GM23338 (cell line): ENCODE measurements at regions not wholly inside any gene's neighbourhood (a gene's known extent, or its start where the extent isn't known, plus 50 kb on each side); places are given as distances from the start of the nearest gene placed in this dataset.
"Not testable (repeated sequence)": the region's sequence is repeated elsewhere in the genome, so short reads cannot be mapped to it uniquely, and the experiment has no call there.

Source experiments
- ATAC-seq: fragments of 200-7000 bp; cut with Tn5 transposase; 3 replicates; pipeline ENCODE4 v1.9.1; 2020
- DNase-seq: peaks from one replicate; pipeline ENCODE4 v3.0.0-alpha.2; 2015; ENCODE audit warnings: low spot score
- H2AFZ ChIP-seq: fragments of 200-600 bp; sonication (generic); 2 replicates; pipeline ENCODE4 v1.8.0; 2016; ENCODE audit warnings: antibody characterized with exemption, mild to moderate bottlenecking, moderate library complexity
- H3F3A ChIP-seq: fragments of 200-600 bp; sonication (generic); replicated peaks from 2 replicates; pipeline ENCODE4 v1.8.0; 2017; ENCODE audit warnings: antibody characterized with exemption, mixed run types, low read depth
- H3K27ac ChIP-seq: fragments of 200-600 bp; sonication (generic); 2 replicates; pipeline ENCODE4 v1.6.1; 2016; ENCODE audit warnings: low read depth
- H3K27me3 ChIP-seq: fragments of 200-600 bp; sonication (generic); 2 replicates; pipeline ENCODE4 v1.8.0; 2016; ENCODE audit warnings: mild to moderate bottlenecking, mixed run types, moderate library complexity; ENCODE audit not compliant: insufficient read depth
- H3K36me3 ChIP-seq: fragments of 200-600 bp; sonication (generic); 2 replicates; pipeline ENCODE4 v1.8.0; 2016; ENCODE audit warnings: mild to moderate bottlenecking; ENCODE audit not compliant: insufficient read depth
- H3K4me1 ChIP-seq: fragments of 200-600 bp; sonication (generic); 2 replicates; pipeline ENCODE4 v1.8.0; 2016; ENCODE audit warnings: mild to moderate bottlenecking, moderate library complexity; ENCODE audit not compliant: insufficient read depth
- H3K4me2 ChIP-seq: fragments of 200-600 bp; sonication (generic); 2 replicates; pipeline ENCODE4 v1.7.1; 2017; ENCODE audit warnings: mixed run types
- H3K4me3 ChIP-seq: fragments of 200-600 bp; sonication (generic); 2 replicates; pipeline ENCODE4 v1.6.1; 2016; ENCODE audit warnings: mixed run types
- H3K79me2 ChIP-seq: fragments of 200-600 bp; sonication (generic); replicated peaks from 2 replicates; pipeline ENCODE4 v1.8.0; 2017; ENCODE audit warnings: mild to moderate bottlenecking; ENCODE audit not compliant: insufficient read depth
- H3K9me2 ChIP-seq: fragments of 200-600 bp; sonication (generic); 2 replicates; pipeline ENCODE4 v1.8.0; 2017; ENCODE audit not compliant: insufficient read depth
- H4K20me1 ChIP-seq: fragments of 200-600 bp; sonication (generic); replicated peaks from 2 replicates; pipeline ENCODE4 v1.8.0; 2017; ENCODE audit warnings: mild to moderate bottlenecking; ENCODE audit not compliant: insufficient read depth
- H3K27ac Mint-ChIP-seq: 2 replicates; pipeline ENCODE4 v1.8.0; 2020; ENCODE audit warnings: inconsistent platforms, mild to moderate bottlenecking, moderate library complexity, mixed read lengths
- H3K27me3 Mint-ChIP-seq: 3 replicates; pipeline ENCODE4 v1.8.0; 2022; ENCODE audit warnings: low read depth, mild to moderate bottlenecking, moderate library complexity, mixed read lengths, inconsistent platforms; ENCODE audit not compliant: insufficient read depth, poor library complexity
- H3K36me3 Mint-ChIP-seq: 3 replicates; pipeline ENCODE4 v1.8.0; 2021; ENCODE audit warnings: low read depth, mild to moderate bottlenecking, inconsistent platforms, moderate library complexity, mixed read lengths
- H3K4me1 Mint-ChIP-seq: 3 replicates; pipeline ENCODE4 v1.8.0; 2020; ENCODE audit warnings: mild to moderate bottlenecking, inconsistent platforms, mixed read lengths
- H3K4me3 Mint-ChIP-seq: 3 replicates; pipeline ENCODE4 v1.8.0; 2021; ENCODE audit warnings: moderate library complexity, mild to moderate bottlenecking, inconsistent platforms, mixed read lengths
- H3K9me3 Mint-ChIP-seq: 3 replicates; pipeline ENCODE4 v1.8.0; 2020; ENCODE audit warnings: moderate library complexity, mild to moderate bottlenecking, inconsistent platforms, mixed read lengths
- CREB1 ChIP-seq: fragments of 250-450 bp; sonication (Bioruptor Pico); IDR thresholded peaks from 2 replicates; pipeline ENCODE4 v1.5.0; 2020; ENCODE audit warnings: low read depth, mild to moderate bottlenecking, moderate library complexity
- EZH2 ChIP-seq: fragments of 200-600 bp; sonication (generic); IDR thresholded peaks from one replicate; pipeline ENCODE4 v1.8.0; 2017; ENCODE audit warnings: antibody characterized with exemption, mild to moderate bottlenecking, low read depth; ENCODE audit not compliant: unreplicated experiment
- EZH2phosphoT487 ChIP-seq: fragments of 200-600 bp; sonication (generic); IDR thresholded peaks from one replicate; pipeline ENCODE4 v1.8.1; 2018; ENCODE audit warnings: antibody characterized with exemption; ENCODE audit not compliant: unreplicated experiment
- JUNB ChIP-seq: IDR thresholded peaks from one replicate; pipeline ENCODE4 v1.6.1; 2016; ENCODE audit warnings: antibody characterized with exemption; ENCODE audit not compliant: unreplicated experiment
- NANOG ChIP-seq: IDR thresholded peaks from 2 replicates; pipeline ENCODE4 v1.6.1; 2016; ENCODE audit warnings: antibody characterized with exemption, borderline replicate concordance
- POLR2AphosphoS5 ChIP-seq: IDR thresholded peaks from 2 replicates; pipeline ENCODE4 v1.6.1; 2016; ENCODE audit warnings: antibody characterized with exemption, low read depth
- STAT1 ChIP-seq: IDR thresholded peaks from one replicate; pipeline ENCODE4 v1.6.1; 2016; ENCODE audit warnings: antibody characterized with exemption; ENCODE audit not compliant: unreplicated experiment
- ZNF114 ChIP-seq: fragments of 250-450 bp; sonication (Bioruptor Pico); IDR thresholded peaks from 2 replicates; pipeline ENCODE4 v1.5.0; 2020; ENCODE audit warnings: mild to moderate bottlenecking, moderate library complexity
- ZNF331 ChIP-seq: fragments of 250-450 bp; sonication (Bioruptor Pico); IDR thresholded peaks from 2 replicates; pipeline ENCODE4 v1.5.0; 2020; ENCODE audit warnings: low read depth, mild to moderate bottlenecking, moderate library complexity
- TF ChIP-seq, protein P1 (sequence below): IDR thresholded peaks from one replicate; pipeline ENCODE4 v1.6.1; 2018; ENCODE audit warnings: antibody characterized with exemption; ENCODE audit not compliant: unreplicated experiment
- TF ChIP-seq, protein P2 (sequence below), 2 experiments: fragments of 200-600 bp in 1 of 2; sonication (generic) in 1 of 2; conservative IDR thresholded peaks; 2 replicates each; pipeline versions ENCODE4 v1.5.1 to v1.6.1; 2016 to 2017; ENCODE audit warnings: antibody characterized with exemption in 2 of 2, low read depth in 2 of 2, mild to moderate bottlenecking in 2 of 2, moderate library complexity in 1 of 2

DNA sequence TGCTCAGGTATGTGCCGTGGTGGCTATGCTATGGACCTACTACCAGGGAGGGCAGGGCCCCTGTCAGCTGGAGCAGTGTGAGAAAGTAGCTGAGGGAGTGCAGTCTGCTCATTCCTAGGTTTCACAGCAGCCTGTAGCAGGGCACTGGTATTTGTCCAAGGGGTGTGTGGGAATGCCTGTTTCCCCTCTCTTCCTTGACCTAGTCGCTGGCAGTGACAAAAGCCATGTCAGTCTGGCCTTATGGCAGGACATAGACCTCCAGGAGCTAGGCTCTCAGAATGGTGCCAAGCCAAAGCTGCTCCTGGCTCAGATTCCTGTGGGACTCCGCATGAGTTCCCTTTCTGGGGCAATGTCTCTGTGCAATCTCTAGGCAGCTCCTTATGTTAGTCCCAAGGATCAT, 253.9 kb upstream of the TYRP1 start (continued):
- TF ChIP-seq, protein P1, sequence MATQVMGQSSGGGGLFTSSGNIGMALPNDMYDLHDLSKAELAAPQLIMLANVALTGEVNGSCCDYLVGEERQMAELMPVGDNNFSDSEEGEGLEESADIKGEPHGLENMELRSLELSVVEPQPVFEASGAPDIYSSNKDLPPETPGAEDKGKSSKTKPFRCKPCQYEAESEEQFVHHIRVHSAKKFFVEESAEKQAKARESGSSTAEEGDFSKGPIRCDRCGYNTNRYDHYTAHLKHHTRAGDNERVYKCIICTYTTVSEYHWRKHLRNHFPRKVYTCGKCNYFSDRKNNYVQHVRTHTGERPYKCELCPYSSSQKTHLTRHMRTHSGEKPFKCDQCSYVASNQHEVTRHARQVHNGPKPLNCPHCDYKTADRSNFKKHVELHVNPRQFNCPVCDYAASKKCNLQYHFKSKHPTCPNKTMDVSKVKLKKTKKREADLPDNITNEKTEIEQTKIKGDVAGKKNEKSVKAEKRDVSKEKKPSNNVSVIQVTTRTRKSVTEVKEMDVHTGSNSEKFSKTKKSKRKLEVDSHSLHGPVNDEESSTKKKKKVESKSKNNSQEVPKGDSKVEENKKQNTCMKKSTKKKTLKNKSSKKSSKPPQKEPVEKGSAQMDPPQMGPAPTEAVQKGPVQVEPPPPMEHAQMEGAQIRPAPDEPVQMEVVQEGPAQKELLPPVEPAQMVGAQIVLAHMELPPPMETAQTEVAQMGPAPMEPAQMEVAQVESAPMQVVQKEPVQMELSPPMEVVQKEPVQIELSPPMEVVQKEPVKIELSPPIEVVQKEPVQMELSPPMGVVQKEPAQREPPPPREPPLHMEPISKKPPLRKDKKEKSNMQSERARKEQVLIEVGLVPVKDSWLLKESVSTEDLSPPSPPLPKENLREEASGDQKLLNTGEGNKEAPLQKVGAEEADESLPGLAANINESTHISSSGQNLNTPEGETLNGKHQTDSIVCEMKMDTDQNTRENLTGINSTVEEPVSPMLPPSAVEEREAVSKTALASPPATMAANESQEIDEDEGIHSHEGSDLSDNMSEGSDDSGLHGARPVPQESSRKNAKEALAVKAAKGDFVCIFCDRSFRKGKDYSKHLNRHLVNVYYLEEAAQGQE, result no peak
- no peak for TF ChIP-seq STAT1
- TF ChIP-seq ZNF114, result no peak
- TF ChIP-seq NANOG, result no peak
- TF ChIP-seq CREB1 (CRISPR knock-in tag), result no peak

DNA sequence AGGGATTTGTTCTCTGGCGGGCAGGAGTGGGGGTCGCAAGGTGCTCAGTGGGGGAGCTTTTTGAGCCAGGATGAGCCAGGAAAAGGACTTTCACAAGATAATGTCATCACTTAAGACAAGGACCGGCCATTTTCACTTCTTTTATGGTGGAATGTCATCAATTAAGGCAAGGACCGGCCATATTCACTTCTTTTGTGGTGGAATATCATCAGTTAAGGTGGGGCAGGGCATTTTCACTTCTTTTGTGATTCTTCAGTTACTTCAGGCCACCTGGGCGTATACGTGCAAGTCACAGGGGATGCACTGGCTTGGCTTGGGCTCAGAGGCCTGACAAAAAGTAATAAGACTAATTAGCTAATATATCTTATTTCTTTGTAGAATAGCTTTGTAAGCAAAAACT, 252.1 kb upstream of the TYRP1 start:
- TF ChIP-seq NANOG, result peak; percentile 96
- not testable (repeated sequence) for H3K79me2 ChIP-seq

DNA sequence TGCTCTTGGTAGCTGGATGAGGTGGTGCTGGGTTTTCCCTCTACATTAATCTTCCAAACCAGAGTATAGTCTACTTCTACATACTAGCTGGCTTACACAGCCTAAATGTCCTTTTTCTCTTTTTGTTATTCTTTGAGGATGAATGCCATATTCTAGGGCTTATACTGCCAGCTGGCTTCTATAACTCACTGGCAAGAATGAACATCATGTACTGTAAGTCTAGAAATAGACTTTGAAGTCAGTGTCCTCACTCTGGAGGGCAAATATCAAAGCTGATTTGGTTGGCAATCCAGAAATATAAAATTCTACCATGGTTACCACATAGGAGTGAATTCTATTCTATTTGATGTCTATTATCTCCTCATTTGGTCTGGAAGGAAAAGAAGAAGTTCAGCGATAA, 251.7 kb upstream of the TYRP1 start:
- H3K9me3 Mint-ChIP-seq, result no peaks in the 10 kb centered on the region
- no peaks in the 10 kb centered on the region for H3K27me3 ChIP-seq
- H2AFZ ChIP-seq, result no peak overlapping the region; the same call in 1 of the 2 replicates
- H3K27me3 Mint-ChIP-seq, result peaks cover 3% of the 10 kb centered on the region
- 0 out of 2 replicates have a peak overlapping the region, but pooled peaks have one; percentile 1 for H3K4me3 ChIP-seq
- H3K4me1 ChIP-seq, result peaks cover 35% of the 10 kb centered on the region
- peak overlapping the region; percentile 88 for H3K27ac ChIP-seq
- ATAC-seq (no peak), DNase-seq (no peak)
- no peak overlapping the region for H3K27ac Mint-ChIP-seq
- no peaks in the 10 kb centered on the region for H3K36me3 Mint-ChIP-seq
- H3K36me3 ChIP-seq, result no peaks in the 10 kb centered on the region
- no peak overlapping the region for H3K4me3 Mint-ChIP-seq
- H3F3A ChIP-seq, result no peaks in the 10 kb centered on the region
- H3K9me2 ChIP-seq, result no peaks in the 10 kb centered on the region
- H4K20me1 ChIP-seq, result no peaks in the 10 kb centered on the region
- no peaks in the 10 kb centered on the region for H3K79me2 ChIP-seq
- peaks cover 12% of the 10 kb centered on the region for H3K4me1 Mint-ChIP-seq
- peak overlapping the region; percentile 36 for H3K4me2 ChIP-seq
- TF ChIP-seq JUNB, result no peak
- TF ChIP-seq, protein P2, sequence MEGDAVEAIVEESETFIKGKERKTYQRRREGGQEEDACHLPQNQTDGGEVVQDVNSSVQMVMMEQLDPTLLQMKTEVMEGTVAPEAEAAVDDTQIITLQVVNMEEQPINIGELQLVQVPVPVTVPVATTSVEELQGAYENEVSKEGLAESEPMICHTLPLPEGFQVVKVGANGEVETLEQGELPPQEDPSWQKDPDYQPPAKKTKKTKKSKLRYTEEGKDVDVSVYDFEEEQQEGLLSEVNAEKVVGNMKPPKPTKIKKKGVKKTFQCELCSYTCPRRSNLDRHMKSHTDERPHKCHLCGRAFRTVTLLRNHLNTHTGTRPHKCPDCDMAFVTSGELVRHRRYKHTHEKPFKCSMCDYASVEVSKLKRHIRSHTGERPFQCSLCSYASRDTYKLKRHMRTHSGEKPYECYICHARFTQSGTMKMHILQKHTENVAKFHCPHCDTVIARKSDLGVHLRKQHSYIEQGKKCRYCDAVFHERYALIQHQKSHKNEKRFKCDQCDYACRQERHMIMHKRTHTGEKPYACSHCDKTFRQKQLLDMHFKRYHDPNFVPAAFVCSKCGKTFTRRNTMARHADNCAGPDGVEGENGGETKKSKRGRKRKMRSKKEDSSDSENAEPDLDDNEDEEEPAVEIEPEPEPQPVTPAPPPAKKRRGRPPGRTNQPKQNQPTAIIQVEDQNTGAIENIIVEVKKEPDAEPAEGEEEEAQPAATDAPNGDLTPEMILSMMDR (conservative IDR thresholded peaks at IDR 0.05; ENCODE audit: low read depth in 2 of 2), result no peak
- TF ChIP-seq, protein P1, result no peak
- TF ChIP-seq ZNF331 (CRISPR knock-in tag), result no peak
- TF ChIP-seq POLR2AphosphoS5, result no peak
- no peak for TF ChIP-seq EZH2
- TF ChIP-seq EZH2phosphoT487, result no peak

More for the DNA sequence above, 252.1 kb upstream of the TYRP1 start:
- H3K27ac ChIP-seq, result peak overlapping the region; percentile 88
- H3F3A ChIP-seq, H3K36me3 ChIP-seq, H3K4me3 Mint-ChIP-seq, H4K20me1 ChIP-seq, H3K27me3 Mint-ChIP-seq, H3K9me3 Mint-ChIP-seq, DNase-seq, H3K36me3 Mint-ChIP-seq, H3K9me2 ChIP-seq, ATAC-seq, H3K27me3 ChIP-seq: not testable (repeated sequence)
- peak overlapping the region; percentile 11; the same call in 1 of the 2 replicates for H2AFZ ChIP-seq
- H3K4me3 ChIP-seq, result 0 out of 2 replicates have a peak overlapping the region, but pooled peaks have one; percentile 1
- peak overlapping the region; percentile 36 for H3K4me2 ChIP-seq
- Mint-ChIP-seq H3K4me1 (peaks cover 12% of the 10 kb centered on the region), H3K27ac (peak overlapping the region; percentile 64; the same call in 1 of the 2 replicates)
- H3K4me1 ChIP-seq, result peaks cover 35% of the 10 kb centered on the region
